ENCODE measurements at regions not wholly inside any gene's neighbourhood (a gene's known extent, or its start where the extent isn't known, plus 50 kb on each side); places are given as distances from the start of the nearest gene placed in this dataset.

DNA sequence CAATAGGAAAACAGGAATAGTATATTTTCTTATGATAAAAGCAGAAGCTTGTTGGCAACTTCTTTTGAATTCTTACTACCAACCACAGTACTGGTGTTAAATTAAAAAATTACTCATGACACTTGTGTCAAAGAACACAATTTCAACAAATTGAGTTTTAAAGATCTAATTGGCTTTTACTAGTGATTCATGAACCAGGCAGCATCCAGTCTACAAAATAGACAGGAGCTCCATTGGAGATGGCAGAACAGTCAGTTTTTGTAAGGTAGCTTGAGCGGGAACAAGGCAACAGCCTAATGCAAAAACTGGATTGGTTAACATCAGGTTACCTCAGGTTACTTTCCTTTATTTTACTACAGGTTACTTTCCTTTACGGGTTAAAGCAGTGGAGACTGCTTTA, 181.3 kb upstream of the THBS1 start:
- H3K9ac ChIP-seq (ENCODE audit: low read length): no peak overlapping the region

DNA sequence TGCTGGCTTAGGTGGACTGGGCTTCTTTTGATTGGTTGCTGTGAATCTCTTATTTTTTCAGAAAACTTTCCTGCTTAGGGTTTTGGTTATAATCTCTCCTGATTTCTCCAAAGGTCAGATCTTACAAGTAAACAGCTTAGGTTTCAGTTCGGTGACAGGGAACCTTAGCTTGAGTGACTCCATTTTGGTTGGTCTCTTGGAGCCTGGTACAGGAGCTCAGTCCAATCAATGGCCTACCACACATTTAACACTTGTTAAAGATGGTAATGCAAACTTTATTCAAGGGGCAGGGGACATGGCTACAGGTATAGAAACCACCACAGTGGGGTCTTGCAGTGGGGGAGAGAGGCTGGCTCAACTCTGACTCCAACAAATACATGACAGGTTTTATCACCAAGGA, 180.9 kb upstream of the THBS1 start:
- Mint-ChIP-seq H3K27ac (ENCODE audit: unreplicated experiment) (peak overlapping the region; percentile 13), H3K4me1 (ENCODE audit: low read depth, unreplicated experiment) (peaks cover 26% of the 10 kb centered on the region), H3K27me3 (ENCODE audit: low read depth, unreplicated experiment) (peaks cover 4% of the 10 kb centered on the region), H3K9me3 (ENCODE audit: unreplicated experiment) (no peaks in the 10 kb centered on the region), H3K4me3 (ENCODE audit: unreplicated experiment) (no peak overlapping the region), H3K36me3 (ENCODE audit: low read depth, unreplicated experiment) (no peaks in the 10 kb centered on the region)
- Histone ChIP-seq H4K20me1 (ENCODE audit: insufficient read depth, low read length) (no peaks in the 10 kb centered on the region), H3K9me3 (ENCODE audit: insufficient read depth, low read depth, low read length) (no peaks in the 10 kb centered on the region), H3K27ac (ENCODE audit: low read depth, low read length) (no peak overlapping the region), H3K4me1 (ENCODE audit: insufficient read depth, low read length) (peaks cover 17% of the 10 kb centered on the region), H3K4me2 (ENCODE audit: low read length) (no peak overlapping the region), H3K27me3 (ENCODE audit: insufficient read depth, low read length) (no peaks in the 10 kb centered on the region), H3K36me3 (ENCODE audit: insufficient read depth, low read length) (no peaks in the 10 kb centered on the region), H3K4me3 (ENCODE audit: insufficient read depth, low read depth, low read length) (no peak overlapping the region), H2AFZ (ENCODE audit: low read depth, low read length) (no peak overlapping the region), H3K79me2 (ENCODE audit: insufficient read depth, low read length) (no peaks in the 10 kb centered on the region), H3K9ac (ENCODE audit: low read length) (no peak overlapping the region)
- TF ChIP-seq EZH2 (IDR thresholded peaks at IDR 0.05; ENCODE audit: insufficient read depth, low read length): no peak
- TF ChIP-seq, protein P1, sequence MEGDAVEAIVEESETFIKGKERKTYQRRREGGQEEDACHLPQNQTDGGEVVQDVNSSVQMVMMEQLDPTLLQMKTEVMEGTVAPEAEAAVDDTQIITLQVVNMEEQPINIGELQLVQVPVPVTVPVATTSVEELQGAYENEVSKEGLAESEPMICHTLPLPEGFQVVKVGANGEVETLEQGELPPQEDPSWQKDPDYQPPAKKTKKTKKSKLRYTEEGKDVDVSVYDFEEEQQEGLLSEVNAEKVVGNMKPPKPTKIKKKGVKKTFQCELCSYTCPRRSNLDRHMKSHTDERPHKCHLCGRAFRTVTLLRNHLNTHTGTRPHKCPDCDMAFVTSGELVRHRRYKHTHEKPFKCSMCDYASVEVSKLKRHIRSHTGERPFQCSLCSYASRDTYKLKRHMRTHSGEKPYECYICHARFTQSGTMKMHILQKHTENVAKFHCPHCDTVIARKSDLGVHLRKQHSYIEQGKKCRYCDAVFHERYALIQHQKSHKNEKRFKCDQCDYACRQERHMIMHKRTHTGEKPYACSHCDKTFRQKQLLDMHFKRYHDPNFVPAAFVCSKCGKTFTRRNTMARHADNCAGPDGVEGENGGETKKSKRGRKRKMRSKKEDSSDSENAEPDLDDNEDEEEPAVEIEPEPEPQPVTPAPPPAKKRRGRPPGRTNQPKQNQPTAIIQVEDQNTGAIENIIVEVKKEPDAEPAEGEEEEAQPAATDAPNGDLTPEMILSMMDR (IDR thresholded peaks at IDR 0.05; ENCODE audit: insufficient read depth, low read depth, low read length): no peak
- FAIRE-seq: no peak
- DNase-seq (ENCODE audit: low read depth): no peak

More for the DNA sequence above, 181.3 kb upstream of the THBS1 start:
- peaks cover 4% of the 10 kb centered on the region for H3K27me3 Mint-ChIP-seq (ENCODE audit: low read depth, unreplicated experiment)
- no peaks in the 10 kb centered on the region for H3K36me3 ChIP-seq (ENCODE audit: insufficient read depth, low read length)
- no peaks in the 10 kb centered on the region for H3K9me3 ChIP-seq (ENCODE audit: insufficient read depth, low read depth, low read length)
- H3K27ac Mint-ChIP-seq (ENCODE audit: unreplicated experiment): no peak overlapping the region
- TF ChIP-seq, protein P1 (IDR thresholded peaks at IDR 0.05; ENCODE audit: insufficient read depth, low read depth, low read length): no peak
- no peak overlapping the region for H3K4me3 Mint-ChIP-seq (ENCODE audit: unreplicated experiment)
- H3K4me3 ChIP-seq (ENCODE audit: insufficient read depth, low read depth, low read length): no peak overlapping the region
- H3K36me3 Mint-ChIP-seq (ENCODE audit: low read depth, unreplicated experiment): no peaks in the 10 kb centered on the region
- no peak overlapping the region for H3K4me2 ChIP-seq (ENCODE audit: low read length)
- FAIRE-seq: no peak
- peaks cover 22% of the 10 kb centered on the region for H3K4me1 Mint-ChIP-seq (ENCODE audit: low read depth, unreplicated experiment)
- no peak overlapping the region for H2AFZ ChIP-seq (ENCODE audit: low read depth, low read length)
- no peaks in the 10 kb centered on the region for H3K79me2 ChIP-seq (ENCODE audit: insufficient read depth, low read length)
- H3K4me1 ChIP-seq (ENCODE audit: insufficient read depth, low read length): peaks cover 14% of the 10 kb centered on the region
- no peak overlapping the region for H3K27ac ChIP-seq (ENCODE audit: low read depth, low read length)
- no peaks in the 10 kb centered on the region for H3K27me3 ChIP-seq (ENCODE audit: insufficient read depth, low read length)
- DNase-seq (ENCODE audit: low read depth): no peak
- H3K9me3 Mint-ChIP-seq (ENCODE audit: unreplicated experiment): no peaks in the 10 kb centered on the region
- H4K20me1 ChIP-seq (ENCODE audit: insufficient read depth, low read length): no peaks in the 10 kb centered on the region

DNA sequence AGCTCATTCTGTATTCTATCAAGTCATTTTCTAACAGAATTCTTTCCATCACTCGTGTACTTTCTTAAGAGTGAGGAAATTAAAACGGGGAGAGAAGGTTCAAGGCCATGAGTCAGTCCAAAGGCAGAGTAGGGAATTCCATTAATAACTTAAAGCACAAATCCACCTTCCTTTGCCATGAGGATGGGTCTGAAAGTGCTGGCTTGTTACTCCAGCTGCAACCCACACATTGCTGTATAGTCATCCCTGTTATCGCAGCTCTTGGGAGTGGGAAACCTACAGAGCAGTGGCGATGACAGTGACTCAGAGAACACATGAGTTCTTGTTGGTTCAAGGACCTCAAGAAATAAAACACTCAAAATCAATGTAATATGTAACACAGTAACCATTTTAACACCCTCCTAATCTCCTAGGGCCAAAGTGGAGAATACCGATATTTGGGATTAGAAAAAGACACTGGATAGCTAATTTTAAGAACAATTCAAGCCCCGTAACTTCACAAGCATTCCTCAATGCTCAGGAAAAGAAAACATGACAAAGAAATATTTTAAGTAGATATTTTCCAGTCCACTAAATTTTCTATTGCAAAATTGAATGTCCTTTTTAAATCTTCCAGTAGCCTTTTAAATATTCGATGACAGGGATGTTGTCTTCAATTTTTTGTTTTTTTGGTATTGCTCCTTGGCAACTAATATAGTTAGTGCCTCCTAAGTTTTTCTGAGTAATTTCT, 179.9 kb upstream of the THBS1 start:
- Histone ChIP-seq H3K27ac (ENCODE audit: low read depth, low read length) (peak overlapping the region; percentile 49), H3K79me2 (ENCODE audit: insufficient read depth, low read length) (no peaks in the 10 kb centered on the region), H3K36me3 (ENCODE audit: insufficient read depth, low read length) (no peaks in the 10 kb centered on the region), H4K20me1 (ENCODE audit: insufficient read depth, low read length) (no peaks in the 10 kb centered on the region), H3K9me3 (ENCODE audit: insufficient read depth, low read depth, low read length) (no peaks in the 10 kb centered on the region), H3K4me1 (ENCODE audit: insufficient read depth, low read length) (peaks cover 20% of the 10 kb centered on the region), H3K4me3 (ENCODE audit: insufficient read depth, low read depth, low read length) (no peak overlapping the region), H3K4me2 (ENCODE audit: low read length) (no peak overlapping the region), H3K27me3 (ENCODE audit: insufficient read depth, low read length) (no peaks in the 10 kb centered on the region), H2AFZ (ENCODE audit: low read depth, low read length) (no peak overlapping the region), H3K9ac (ENCODE audit: low read length) (no peak overlapping the region)
- peaks cover 29% of the 10 kb centered on the region for H3K4me1 Mint-ChIP-seq (ENCODE audit: low read depth, unreplicated experiment)
- no peak for TF ChIP-seq EZH2 (IDR thresholded peaks at IDR 0.05; ENCODE audit: insufficient read depth, low read length)
- TF ChIP-seq, protein P1 (IDR thresholded peaks at IDR 0.05; ENCODE audit: insufficient read depth, low read depth, low read length): no peak
- FAIRE-seq: peak; percentile 9
- no peak overlapping the region for H3K4me3 Mint-ChIP-seq (ENCODE audit: unreplicated experiment)
- DNase-seq (ENCODE audit: low read depth): peak; percentile 95
- H3K27me3 Mint-ChIP-seq (ENCODE audit: low read depth, unreplicated experiment): no peaks in the 10 kb centered on the region
- no peaks in the 10 kb centered on the region for H3K9me3 Mint-ChIP-seq (ENCODE audit: unreplicated experiment)
- peak overlapping the region; percentile 87 for H3K27ac Mint-ChIP-seq (ENCODE audit: unreplicated experiment)
- H3K36me3 Mint-ChIP-seq (ENCODE audit: low read depth, unreplicated experiment): no peaks in the 10 kb centered on the region
